Loucy (cell line): ENCODE measurements at regions not wholly inside any gene's neighbourhood (a gene's known extent, or its start where the extent isn't known, plus 50 kb on each side); places are given as distances from the start of the nearest gene placed in this dataset.

ENCODE experiments used
- H2AFZ ChIP-seq: fragments of 200-600 bp; sonication (generic); 2 replicates; pipeline ENCODE4 v1.6.0; 2016; ENCODE audit warnings: antibody characterized with exemption, mild to moderate bottlenecking, low read length, moderate library complexity
- H3F3A ChIP-seq: fragments of 200-600 bp; 2 replicates; pipeline ENCODE4 v1.6.0; 2016; ENCODE audit warnings: antibody characterized with exemption, low read depth, mild to moderate bottlenecking
- H3K27me3 ChIP-seq: fragments of 200-600 bp; sonication (generic); 2 replicates; pipeline ENCODE4 v1.6.1; 2014; ENCODE audit warnings: low read length, mild to moderate bottlenecking; ENCODE audit not compliant: insufficient read depth, poor library complexity, severe bottlenecking
- H3K36me3 ChIP-seq: fragments of 200-600 bp; sonication (generic); 2 replicates; pipeline ENCODE4 v1.6.1; 2016; ENCODE audit warnings: low read length; ENCODE audit not compliant: insufficient read depth
- H3K4me1 ChIP-seq: fragments of 200-600 bp; sonication (generic); 2 replicates; pipeline ENCODE4 v1.5.1; 2014; ENCODE audit warnings: low read length, mild to moderate bottlenecking; ENCODE audit not compliant: insufficient read depth, poor library complexity, severe bottlenecking
- H3K4me2 ChIP-seq: fragments of 200-600 bp; sonication (generic); 2 replicates; pipeline ENCODE4 v1.6.0; 2014; ENCODE audit warnings: antibody characterized with exemption, low read length, low read depth, mild to moderate bottlenecking; ENCODE audit not compliant: poor library complexity, severe bottlenecking
- H3K4me3 ChIP-seq: fragments of 200-600 bp; sonication (generic); 2 replicates; pipeline ENCODE4 v1.5.1; 2014; ENCODE audit warnings: low read length, mild to moderate bottlenecking, mixed read lengths; ENCODE audit not compliant: poor library complexity, severe bottlenecking
- H3K79me2 ChIP-seq: fragments of 200-600 bp; sonication (generic); 2 replicates; pipeline ENCODE4 v1.6.1; 2014; ENCODE audit warnings: low read length; ENCODE audit not compliant: insufficient read depth
- H3K9ac ChIP-seq: fragments of 200-600 bp; sonication (generic); 2 replicates; pipeline ENCODE4 v1.6.0; 2014; ENCODE audit warnings: mild to moderate bottlenecking, low read depth, low read length, moderate library complexity; ENCODE audit not compliant: poor library complexity, severe bottlenecking
- H3K9me2 ChIP-seq: fragments of 200-600 bp; sonication (generic); replicated peaks from 2 replicates; pipeline ENCODE4 v1.6.1; 2016; ENCODE audit warnings: low read depth, low read length, mixed read lengths
- H3K9me3 ChIP-seq: fragments of 200-600 bp; sonication (generic); 2 replicates; pipeline ENCODE4 v1.6.1; 2014; ENCODE audit warnings: mild to moderate bottlenecking, antibody characterized with exemption, low read length, low read depth; ENCODE audit not compliant: insufficient read depth
- H4K20me1 ChIP-seq: fragments of 200-600 bp; sonication (generic); 2 replicates; pipeline ENCODE4 v1.6.0; 2014; ENCODE audit warnings: antibody characterized with exemption, low read length, mild to moderate bottlenecking; ENCODE audit not compliant: insufficient read depth, poor library complexity, severe bottlenecking
- CTCF ChIP-seq: fragments of 200-600 bp; sonication (generic); conservative IDR thresholded peaks from 2 replicates; pipeline ENCODE4 v1.5.1; 2014; ENCODE audit warnings: mild to moderate bottlenecking, antibody characterized with exemption, low read length
- EZH2phosphoT487 ChIP-seq: fragments of 200-600 bp; IDR thresholded peaks from 2 replicates; pipeline ENCODE4 v1.6.1; 2018; ENCODE audit warnings: antibody characterized with exemption, mild to moderate bottlenecking, moderate library complexity, borderline replicate concordance

GRCh38 chr21:41623945-41624344, 116.0 kb upstream of the TMPRSS2 start:
- Histone ChIP-seq H3K4me1 (no peaks in the 10 kb centered on the region), H3K9ac (no peak overlapping the region), H3K9me3 (no peaks in the 10 kb centered on the region), H3K36me3 (no peaks in the 10 kb centered on the region), H2AFZ (no peak overlapping the region), H3K4me3 (no peak overlapping the region), H3K79me2 (no peaks in the 10 kb centered on the region), H3F3A (no peaks in the 10 kb centered on the region), H4K20me1 (no peaks in the 10 kb centered on the region), H3K27me3 (no peaks in the 10 kb centered on the region), H3K9me2 (no peaks in the 10 kb centered on the region), H3K4me2 (no peak overlapping the region)
- TF ChIP-seq CTCF: no peak

GRCh38 chr21:41622831-41623548, 115.0 kb upstream of the TMPRSS2 start:
- Histone ChIP-seq H3K4me1 (no peaks in the 10 kb centered on the region), H4K20me1 (no peaks in the 10 kb centered on the region), H3K36me3 (no peaks in the 10 kb centered on the region), H2AFZ (no peak overlapping the region), H3K9me3 (no peaks in the 10 kb centered on the region), H3K9ac (no peak overlapping the region), H3K9me2 (no peaks in the 10 kb centered on the region), H3K79me2 (no peaks in the 10 kb centered on the region), H3K4me2 (no peak overlapping the region), H3K27me3 (no peaks in the 10 kb centered on the region), H3K4me3 (no peak overlapping the region), H3F3A (no peaks in the 10 kb centered on the region)
- TF ChIP-seq EZH2phosphoT487 (no peak), CTCF (no peak)

GRCh38 chr21:41622201-41622600, 114.2 kb upstream of the TMPRSS2 start:
- no peaks in the 10 kb centered on the region for H3K9me2 ChIP-seq
- H3K79me2 ChIP-seq: no peaks in the 10 kb centered on the region
- H3F3A ChIP-seq: no peaks in the 10 kb centered on the region
- no peaks in the 10 kb centered on the region for H3K36me3 ChIP-seq
- no peaks in the 10 kb centered on the region for H3K4me1 ChIP-seq
- H3K27me3 ChIP-seq: no peaks in the 10 kb centered on the region
- no peak overlapping the region for H2AFZ ChIP-seq
- TF ChIP-seq EZH2phosphoT487: no peak
- no peak for TF ChIP-seq CTCF
- no peak overlapping the region for H3K4me2 ChIP-seq
- no peak overlapping the region for H3K9ac ChIP-seq
- no peaks in the 10 kb centered on the region for H3K9me3 ChIP-seq
- H3K4me3 ChIP-seq: no peak overlapping the region
- H4K20me1 ChIP-seq: no peaks in the 10 kb centered on the region
